ENCODE measurements at regions not wholly inside any gene's neighbourhood (a gene's known extent, or its start where the extent isn't known, plus 50 kb on each side); places are given as distances from the start of the nearest gene placed in this dataset.
"Not testable (repeated sequence)": the region's sequence is repeated elsewhere in the genome, so short reads cannot be mapped to it uniquely, and the experiment has no call there.

DNA sequence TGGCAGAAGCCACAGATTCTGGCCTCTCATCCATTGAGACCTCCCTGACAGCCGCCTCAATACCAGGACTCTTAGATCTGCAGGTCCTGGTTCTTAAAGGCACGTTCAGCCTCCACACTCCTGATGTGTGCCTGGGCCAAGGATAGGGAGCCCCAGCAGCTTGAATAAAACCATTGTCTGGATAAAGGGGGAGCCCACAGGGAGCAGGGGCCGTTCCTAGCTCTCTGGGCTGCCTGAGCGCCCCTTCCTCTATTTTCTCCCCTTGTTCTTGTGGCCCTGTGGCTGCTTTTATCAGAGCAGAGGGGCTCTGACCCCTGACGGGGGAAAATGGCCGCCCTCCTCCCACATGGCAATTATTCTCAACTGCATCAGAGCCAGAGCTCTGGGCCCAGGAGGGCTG, 200.8 kb downstream of the HUNK start:
- H3K4me3 ChIP-seq (ENCODE audit: low read depth, low read length), result no peak overlapping the region
- no peak for TF ChIP-seq CTCF (IDR thresholded peaks at IDR 0.05; ENCODE audit: insufficient read depth, low read length)
- no peak for DNase-seq (ENCODE audit: low read depth)

DNA sequence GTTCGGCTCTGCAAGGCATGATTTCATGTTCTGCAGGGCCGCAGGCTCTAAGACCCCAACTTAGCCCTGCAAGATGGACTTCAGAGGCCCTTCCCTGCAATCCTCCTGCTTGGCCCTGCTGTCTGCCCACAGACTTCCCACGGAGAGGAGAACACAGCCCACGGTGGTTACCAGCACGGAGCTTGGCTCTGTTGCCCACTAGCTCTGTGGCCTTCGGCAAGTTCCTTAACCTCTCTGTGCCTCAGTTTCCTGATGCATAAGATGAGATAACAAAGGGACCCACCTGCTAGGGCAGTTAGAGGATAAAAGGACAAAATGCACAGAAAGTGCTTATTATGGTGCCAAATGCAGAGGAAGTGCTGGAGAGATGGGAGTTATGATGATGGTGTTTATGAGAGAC, 200.4 kb downstream of the HUNK start:
- no peak overlapping the region for H3K4me3 ChIP-seq (ENCODE audit: low read depth, low read length)
- no peak for TF ChIP-seq CTCF (IDR thresholded peaks at IDR 0.05; ENCODE audit: insufficient read depth, low read length)
- no peak for DNase-seq (ENCODE audit: low read depth)

DNA sequence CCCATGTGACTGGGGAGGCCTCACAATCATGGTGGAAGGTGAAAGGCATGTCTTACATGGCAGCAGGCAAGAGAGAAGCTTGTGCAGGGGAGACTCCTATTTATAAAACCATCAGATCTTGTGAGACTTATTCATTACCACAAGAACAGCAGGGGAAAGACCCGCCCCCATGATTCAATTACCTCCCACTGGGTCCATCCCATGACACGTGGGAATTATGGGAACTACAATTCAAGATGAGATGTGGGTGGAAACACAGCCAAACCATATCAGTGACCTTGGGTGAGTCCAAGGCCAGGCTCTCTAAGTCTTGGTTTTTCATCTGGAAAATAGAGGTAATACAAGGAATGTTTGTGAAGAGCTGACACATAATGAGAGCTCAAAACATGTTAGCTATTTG, 198.8 kb downstream of the HUNK start:
- H3K4me3 ChIP-seq (ENCODE audit: low read depth, low read length); DNase-seq (ENCODE audit: low read depth): not testable (repeated sequence)

DNA sequence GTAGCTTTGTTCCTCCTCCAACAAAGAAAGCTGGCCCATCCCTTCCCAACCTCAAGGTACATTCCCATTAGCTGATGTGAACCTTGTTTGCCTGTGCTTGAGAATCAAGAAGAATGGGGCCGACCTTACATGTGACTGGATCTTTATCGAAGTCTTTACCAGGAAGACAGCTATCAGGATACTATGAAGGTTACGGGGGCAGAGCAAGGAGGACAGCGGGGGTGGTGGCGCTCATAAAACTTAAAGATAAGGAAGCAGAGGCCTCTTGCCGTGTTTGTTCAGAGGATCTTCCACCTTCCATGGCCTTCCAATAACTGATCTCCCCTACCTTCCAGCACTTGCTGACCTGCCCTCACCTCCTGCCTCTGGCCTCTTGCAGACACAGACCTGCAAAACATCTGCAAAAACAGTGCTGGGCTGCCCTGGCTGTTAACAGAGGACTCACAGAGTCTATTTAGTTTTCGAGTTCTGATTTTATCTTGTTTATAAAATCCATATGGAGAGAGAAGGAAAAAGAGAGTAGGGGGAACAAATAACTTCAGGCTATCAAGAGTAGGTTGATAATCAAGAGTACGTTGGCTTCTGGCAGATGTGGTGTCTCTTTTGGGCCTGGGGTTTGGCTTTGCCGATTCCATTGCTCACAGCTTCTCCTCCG, 198.0 kb downstream of the HUNK start:
- TF ChIP-seq CTCF (IDR thresholded peaks at IDR 0.05; ENCODE audit: insufficient read depth, low read length), result no peak
- H3K4me3 ChIP-seq (ENCODE audit: low read depth, low read length), result no peak overlapping the region
- DNase-seq (ENCODE audit: low read depth), result no peak

DNA sequence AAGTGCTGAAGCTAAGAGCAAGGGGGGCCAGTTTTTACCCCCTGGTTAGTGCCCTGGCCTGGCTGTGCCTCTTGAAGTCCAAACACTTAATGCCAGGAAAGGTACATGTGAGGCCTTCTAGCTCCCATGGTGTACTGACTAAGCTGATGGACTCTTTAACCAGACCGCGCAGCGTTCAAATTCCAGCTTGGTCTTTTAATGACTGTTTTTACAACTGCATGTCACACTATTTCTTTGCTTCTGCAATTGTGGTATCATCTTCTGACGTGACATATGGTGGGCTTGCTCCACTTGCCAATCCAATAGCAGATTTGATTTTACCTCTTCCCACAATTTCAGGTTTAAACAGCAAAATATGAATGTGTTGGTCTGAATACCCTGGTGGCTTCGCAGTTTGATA, 197.3 kb downstream of the HUNK start:
- DNase-seq (ENCODE audit: low read depth), result no peak

GRCh38 chr21:32065654-32066053, 192.8 kb downstream of the HUNK start:
- H3K4me3 ChIP-seq (ENCODE audit: low read depth, low read length), result no peak overlapping the region
- no peak for TF ChIP-seq CTCF (IDR thresholded peaks at IDR 0.05; ENCODE audit: insufficient read depth, low read length)

More for the DNA sequence above, 197.3 kb downstream of the HUNK start:
- no peak for TF ChIP-seq CTCF (IDR thresholded peaks at IDR 0.05; ENCODE audit: insufficient read depth, low read length)
- H3K4me3 ChIP-seq (ENCODE audit: low read depth, low read length), result no peak overlapping the region

DNA sequence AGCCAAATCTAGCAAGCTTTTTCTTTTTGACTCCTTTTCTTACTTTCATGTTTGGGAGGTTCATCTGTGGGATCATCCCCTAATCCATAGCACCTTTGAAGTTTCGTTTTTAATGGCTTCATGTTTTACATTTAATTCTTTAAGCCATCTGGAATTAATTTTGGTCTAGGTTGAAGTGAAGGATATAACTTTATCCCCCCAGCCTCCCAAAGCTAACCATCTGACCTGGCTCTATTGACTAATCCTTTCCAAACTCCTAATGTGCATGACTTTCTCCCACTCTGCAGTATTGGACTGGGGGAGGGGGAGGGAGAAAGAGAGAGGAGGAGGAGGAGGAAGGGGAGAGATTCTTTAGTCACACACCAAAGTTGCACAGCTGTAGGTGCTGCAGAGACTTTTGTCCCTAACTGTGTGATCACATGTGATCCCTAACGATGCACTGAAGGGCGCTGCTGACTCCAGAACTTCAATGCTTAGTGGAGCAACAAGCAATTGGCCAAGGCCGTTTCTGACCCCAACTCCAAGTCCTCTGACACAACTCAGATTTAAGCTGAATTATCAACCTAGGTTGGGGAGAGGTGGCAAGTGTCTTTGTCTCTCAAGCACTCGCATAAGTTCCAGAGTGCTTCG, 191.6 kb downstream of the HUNK start:
- no peak for DNase-seq (ENCODE audit: low read depth)
- no peak overlapping the region for H3K4me3 ChIP-seq (ENCODE audit: low read depth, low read length)
- TF ChIP-seq CTCF (IDR thresholded peaks at IDR 0.05; ENCODE audit: insufficient read depth, low read length), result no peak

More at GRCh38 chr21:32065654-32066053, 192.8 kb downstream of the HUNK start:
- DNase-seq (ENCODE audit: low read depth), result no peak
